ENCODE measurements at regions not wholly inside any gene's neighbourhood (a gene's known extent, or its start where the extent isn't known, plus 50 kb on each side); places are given as distances from the start of the nearest gene placed in this dataset.

DNA sequence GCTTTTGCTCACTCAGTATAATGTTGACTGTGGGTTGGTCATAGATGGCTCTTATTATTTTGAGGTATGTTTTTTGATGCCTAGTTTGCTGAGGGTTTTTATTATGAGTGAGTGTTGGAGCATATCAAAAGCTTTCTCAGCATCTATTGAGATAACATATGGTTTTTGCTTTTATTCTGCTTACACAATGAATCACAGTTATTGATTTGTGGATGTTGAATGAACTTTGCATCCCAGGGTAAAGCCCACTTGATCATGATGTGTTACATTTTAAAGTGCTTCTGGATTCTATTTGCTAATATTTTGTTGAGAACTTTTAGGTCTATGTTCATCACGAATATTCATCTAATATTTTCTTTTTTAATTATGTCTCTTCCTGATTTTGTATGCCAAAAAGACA lies 1260.3 kb downstream of the TMEM121 start:
- TF ChIP-seq, protein P1, sequence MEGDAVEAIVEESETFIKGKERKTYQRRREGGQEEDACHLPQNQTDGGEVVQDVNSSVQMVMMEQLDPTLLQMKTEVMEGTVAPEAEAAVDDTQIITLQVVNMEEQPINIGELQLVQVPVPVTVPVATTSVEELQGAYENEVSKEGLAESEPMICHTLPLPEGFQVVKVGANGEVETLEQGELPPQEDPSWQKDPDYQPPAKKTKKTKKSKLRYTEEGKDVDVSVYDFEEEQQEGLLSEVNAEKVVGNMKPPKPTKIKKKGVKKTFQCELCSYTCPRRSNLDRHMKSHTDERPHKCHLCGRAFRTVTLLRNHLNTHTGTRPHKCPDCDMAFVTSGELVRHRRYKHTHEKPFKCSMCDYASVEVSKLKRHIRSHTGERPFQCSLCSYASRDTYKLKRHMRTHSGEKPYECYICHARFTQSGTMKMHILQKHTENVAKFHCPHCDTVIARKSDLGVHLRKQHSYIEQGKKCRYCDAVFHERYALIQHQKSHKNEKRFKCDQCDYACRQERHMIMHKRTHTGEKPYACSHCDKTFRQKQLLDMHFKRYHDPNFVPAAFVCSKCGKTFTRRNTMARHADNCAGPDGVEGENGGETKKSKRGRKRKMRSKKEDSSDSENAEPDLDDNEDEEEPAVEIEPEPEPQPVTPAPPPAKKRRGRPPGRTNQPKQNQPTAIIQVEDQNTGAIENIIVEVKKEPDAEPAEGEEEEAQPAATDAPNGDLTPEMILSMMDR (IDR thresholded peaks at IDR 0.05; ENCODE audit: insufficient read depth, low read length) = no peak
- no peak for TF ChIP-seq SPI1 (IDR thresholded peaks at IDR 0.05; ENCODE audit: borderline replicate concordance, low read depth)
- no peak for TF ChIP-seq POLR2AphosphoS5 (IDR thresholded peaks at IDR 0.05; ENCODE audit: low read depth)
